ENCODE measurements at regions not wholly inside any gene's neighbourhood (a gene's known extent, or its start where the extent isn't known, plus 50 kb on each side); places are given as distances from the start of the nearest gene placed in this dataset.

GRCh38 chr9:86764221-86764624 lies 183.1 kb downstream of the GAS1 start:
- TF ChIP-seq CTCF (IDR thresholded peaks at IDR 0.05; ENCODE audit: poor library complexity, severe bottlenecking), result no peak
- no peak for TF ChIP-seq EZH2 (IDR thresholded peaks at IDR 0.05; ENCODE audit: borderline replicate concordance, insufficient read depth, low read length, poor library complexity, severe bottlenecking)
- TF ChIP-seq EP300 (conservative IDR thresholded peaks at IDR 0.05; ENCODE audit: poor library complexity, severe bottlenecking), result no peak
- TF ChIP-seq TAF1 (IDR thresholded peaks at IDR 0.05; ENCODE audit: low read depth), result no peak
- TF ChIP-seq REST (IDR thresholded peaks at IDR 0.05; ENCODE audit: borderline replicate concordance), result no peak
- TF ChIP-seq POLR2AphosphoS5 (IDR thresholded peaks at IDR 0.05), result no peak
- no peak for TF ChIP-seq RAD21 (conservative IDR thresholded peaks at IDR 0.05)
- TF ChIP-seq MXI1 (conservative IDR thresholded peaks at IDR 0.05; ENCODE audit: poor library complexity, severe bottlenecking), result no peak

Data from neural cell (in vitro differentiated cells).